Smooth muscle cell of the brain vasculature (primary cell): ENCODE measurements at regions not wholly inside any gene's neighbourhood (a gene's known extent, or its start where the extent isn't known, plus 50 kb on each side); places are given as distances from the start of the nearest gene placed in this dataset.
"Not testable (repeated sequence)": the region's sequence is repeated elsewhere in the genome, so short reads cannot be mapped to it uniquely, and the experiment has no call there.

Experiments used
- DNase-seq: peaks from one replicate; pipeline ENCODE4 v3.0.0-alpha.2; 2012; ENCODE audit warnings: low read depth, low spot score

- no peak for DNase-seq
Observed at GRCh38 chr12:83613586-83614110, 926.9 kb downstream of the TMTC2 start.

GRCh38 chr12:83603106-83603505 lies 916.4 kb downstream of the TMTC2 start:
- DNase-seq = no peak

GRCh38 chr12:83575326-83575725 lies 888.6 kb downstream of the TMTC2 start:
- no peak for DNase-seq

- no peak for DNase-seq
Observed at GRCh38 chr12:83574142-83574541, 887.4 kb downstream of the TMTC2 start.

GRCh38 chr12:83573671-83574070 lies 887.0 kb downstream of the TMTC2 start:
- DNase-seq = peak; percentile 9

GRCh38 chr12:83559650-83560049 lies 872.9 kb downstream of the TMTC2 start:
- no peak for DNase-seq

GRCh38 chr12:83556040-83556439 lies 869.3 kb downstream of the TMTC2 start:
- DNase-seq = not testable (repeated sequence)

GRCh38 chr12:83541446-83541845 lies 854.7 kb downstream of the TMTC2 start:
- no peak for DNase-seq

- no peak for DNase-seq
Observed at GRCh38 chr12:83538361-83538965, 851.8 kb downstream of the TMTC2 start.

GRCh38 chr12:83537428-83538053 lies 850.8 kb downstream of the TMTC2 start:
- DNase-seq = no peak

- no peak for DNase-seq
Observed at GRCh38 chr12:83536496-83536895, 849.8 kb downstream of the TMTC2 start.

- no peak for DNase-seq
Observed at GRCh38 chr12:83528571-83528970, 841.9 kb downstream of the TMTC2 start.

GRCh38 chr12:83527810-83528209 lies 841.1 kb downstream of the TMTC2 start:
- DNase-seq = no peak

GRCh38 chr12:83515306-83516026 lies 828.8 kb downstream of the TMTC2 start:
- no peak for DNase-seq

- DNase-seq = no peak
Observed at GRCh38 chr12:83514372-83514771, 827.7 kb downstream of the TMTC2 start.

- DNase-seq = no peak
Observed at GRCh38 chr12:83506841-83507240, 820.1 kb downstream of the TMTC2 start.

GRCh38 chr12:83505586-83505985 lies 818.9 kb downstream of the TMTC2 start:
- DNase-seq = no peak

GRCh38 chr12:83499894-83500293 lies 813.2 kb downstream of the TMTC2 start:
- DNase-seq = not testable (repeated sequence)

GRCh38 chr12:83477696-83478095 lies 791.0 kb downstream of the TMTC2 start:
- DNase-seq = no peak

- DNase-seq = no peak
Observed at GRCh38 chr12:83476695-83477690, 790.3 kb downstream of the TMTC2 start.

GRCh38 chr12:83476006-83476405 lies 789.3 kb downstream of the TMTC2 start:
- DNase-seq = no peak
